HG02759 (cell line): ENCODE measurements at regions not wholly inside any gene's neighbourhood (a gene's known extent, or its start where the extent isn't known, plus 50 kb on each side); places are given as distances from the start of the nearest gene placed in this dataset.

Experiments used
- ATAC-seq: cut with Tn5 transposase; IDR thresholded peaks from one replicate; pipeline ENCODE4 v1.9.1; 2021; ENCODE audit warnings: mild to moderate bottlenecking, moderate library complexity; ENCODE audit not compliant: unreplicated experiment

- ATAC-seq = no peak
Measured at GRCh38 chr10:106473129-106473685, 691.3 kb downstream of the SORCS1 start.

- ATAC-seq = no peak
Measured at GRCh38 chr10:106467506-106467905, 697.0 kb downstream of the SORCS1 start.

- ATAC-seq = no peak
Measured at GRCh38 chr10:106457522-106457921, 707.0 kb downstream of the SORCS1 start.

GRCh38 chr10:106454233-106454632, 710.3 kb downstream of the SORCS1 start:
- ATAC-seq = no peak

- ATAC-seq = no peak
Measured at GRCh38 chr10:106450966-106451365, 713.5 kb downstream of the SORCS1 start.

- ATAC-seq = no peak
Measured at GRCh38 chr10:106446920-106447319, 717.6 kb downstream of the SORCS1 start.

- ATAC-seq = no peak
Measured at GRCh38 chr10:106442223-106442622, 722.3 kb downstream of the SORCS1 start.

GRCh38 chr10:106440767-106441166, 723.7 kb downstream of the SORCS1 start:
- no peak for ATAC-seq

GRCh38 chr10:106440355-106440754, 724.2 kb downstream of the SORCS1 start:
- ATAC-seq = no peak

GRCh38 chr10:106439366-106439765, 725.1 kb downstream of the SORCS1 start:
- ATAC-seq = no peak

GRCh38 chr10:106438386-106438785, 726.1 kb downstream of the SORCS1 start:
- no peak for ATAC-seq

GRCh38 chr10:106436123-106436715, 728.3 kb downstream of the SORCS1 start:
- no peak for ATAC-seq

GRCh38 chr10:106435081-106435480, 729.4 kb downstream of the SORCS1 start:
- no peak for ATAC-seq

- no peak for ATAC-seq
Measured at GRCh38 chr10:106424981-106425380, 739.5 kb downstream of the SORCS1 start.

- ATAC-seq = no peak
Measured at GRCh38 chr10:106424054-106424453, 740.5 kb downstream of the SORCS1 start.

- no peak for ATAC-seq
Measured at GRCh38 chr10:106410331-106410730, 754.2 kb downstream of the SORCS1 start.

- ATAC-seq = no peak
Measured at GRCh38 chr10:106405141-106405540, 759.4 kb downstream of the SORCS1 start.

- ATAC-seq = no peak
Measured at GRCh38 chr10:106402458-106402857, 762.0 kb downstream of the SORCS1 start.

- no peak for ATAC-seq
Measured at GRCh38 chr10:106401967-106402366, 762.5 kb downstream of the SORCS1 start.

- no peak for ATAC-seq
Measured at GRCh38 chr10:106401161-106401560, 763.3 kb downstream of the SORCS1 start.

- ATAC-seq = no peak
Measured at GRCh38 chr10:106399112-106399511, 765.4 kb downstream of the SORCS1 start.

GRCh38 chr10:106396192-106396591, 768.3 kb downstream of the SORCS1 start:
- no peak for ATAC-seq
